ENCODE measurements at regions not wholly inside any gene's neighbourhood (a gene's known extent, or its start where the extent isn't known, plus 50 kb on each side); places are given as distances from the start of the nearest gene placed in this dataset.

DNA sequence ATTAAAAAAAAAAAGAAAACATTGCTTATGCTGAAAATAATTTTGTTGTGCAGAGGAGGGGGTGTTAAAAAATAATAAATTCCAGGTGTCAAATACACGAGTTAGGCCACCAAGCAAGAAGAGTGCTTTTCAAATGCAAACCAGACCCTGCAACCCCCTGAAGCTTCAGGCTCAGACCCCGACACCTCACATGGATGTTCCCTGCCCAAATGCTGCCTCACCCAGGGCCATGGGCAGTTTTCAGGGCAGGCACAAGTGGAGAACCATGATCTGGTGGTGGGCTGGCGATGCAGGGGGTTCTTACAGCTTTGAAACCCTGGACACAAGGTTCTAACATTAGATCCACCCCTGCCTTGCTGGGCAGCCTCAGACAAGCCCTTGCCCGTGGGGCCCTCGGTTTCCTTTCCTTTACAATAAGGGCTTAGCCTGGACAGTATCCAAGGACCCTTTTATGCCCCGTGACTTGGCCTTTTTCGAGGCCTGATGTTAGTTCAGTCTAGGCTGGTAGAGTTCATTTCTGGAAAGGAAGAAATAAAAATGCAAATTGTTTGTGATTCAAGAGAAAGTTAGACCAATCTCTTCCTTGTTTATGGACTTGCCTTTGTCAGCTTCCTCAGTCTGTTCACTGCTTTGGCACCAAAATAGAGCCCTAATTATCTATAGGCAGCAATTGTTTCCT lies 168.7 kb downstream of the DDX1 start:
- Histone ChIP-seq H3K27ac (ENCODE audit: low read depth in 1 of 3, low read length in 2 of 3) (no peak overlapping the region), H3K4me1 (ENCODE audit: control insufficient read depth in 3 of 3, insufficient read depth in 2 of 3, low read depth in 1 of 3, low read length in 2 of 3) (no peaks in the 10 kb centered on the region), H3K4me3 (ENCODE audit: low read depth in 1 of 3, low read length in 3 of 3) (no peak overlapping the region), H3K27me3 (ENCODE audit: control insufficient read depth in 3 of 3, insufficient read depth in 3 of 3, low read length in 3 of 3) (peaks cover 0 to 2% (median 0%) of the 10 kb centered on the region in 3 donors), H3K36me3 (ENCODE audit: control insufficient read depth in 3 of 3, insufficient read depth in 2 of 3, low read depth in 1 of 3, low read length in 3 of 3) (no peaks in the 10 kb centered on the region), H3K9me3 (ENCODE audit: control insufficient read depth in 2 of 2, insufficient read depth in 1 of 2, low read depth in 1 of 2, low read length in 1 of 2) (peaks cover 0 to 9% of the 10 kb centered on the region in 2 donors)
- WGBS, 3 donors: 65 to 70% (median 66%) methylated on average over 7 of the region's 7 CpGs
- FAIRE-seq (no peak), DNase-seq (no peak)

DNA sequence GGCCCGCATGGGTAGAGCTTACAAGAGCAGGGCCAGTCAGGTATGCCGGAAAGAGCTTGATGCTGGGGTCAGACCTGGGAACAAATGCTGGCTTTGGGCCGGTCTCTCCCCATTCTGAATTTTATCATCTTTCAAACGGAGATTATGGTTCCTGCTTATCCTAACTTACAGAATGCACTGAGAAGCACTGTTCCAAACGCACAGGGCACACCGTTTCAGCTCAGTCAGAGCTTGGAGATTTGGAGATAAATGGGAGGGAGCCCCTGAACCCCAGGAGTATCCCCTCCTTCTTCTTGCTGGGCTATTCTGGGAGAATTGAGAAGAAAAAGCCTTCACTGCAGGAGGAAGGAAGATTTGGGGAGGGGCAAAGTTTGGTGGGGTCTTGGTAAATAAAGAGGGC lies 169.4 kb downstream of the DDX1 start:
- 71 to 80% (median 77%) methylated on average over 6 of the region's 6 CpGs for WGBS, 3 donors
- FAIRE-seq: no peak
- H3K27me3 ChIP-seq (ENCODE audit: control insufficient read depth in 3 of 3, insufficient read depth in 3 of 3, low read length in 3 of 3): peaks cover 0 to 2% (median 0%) of the 10 kb centered on the region in 3 donors

DNA sequence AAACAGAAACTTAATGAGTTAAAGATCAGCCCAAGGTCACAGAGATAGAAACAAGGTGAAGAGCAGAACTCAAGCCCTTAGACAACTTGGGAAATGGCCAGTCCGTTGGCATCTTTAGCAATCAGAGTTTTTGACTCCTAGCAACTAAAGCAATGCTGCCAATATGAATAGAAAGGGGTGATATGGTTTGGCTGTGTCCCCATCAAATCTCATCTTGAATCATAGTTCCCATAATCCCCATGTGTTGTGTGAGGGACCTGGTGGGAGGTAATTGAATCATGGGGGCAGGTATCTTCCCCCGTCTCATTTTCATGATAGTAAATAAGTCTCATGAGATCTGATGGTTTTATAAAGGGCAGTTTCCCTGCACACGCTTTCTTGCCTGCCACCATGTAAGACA lies 170.2 kb downstream of the DDX1 start:
- DNase-seq (no peak), FAIRE-seq (no peak)
- no peaks in the 10 kb centered on the region for H3K4me1 ChIP-seq (ENCODE audit: control insufficient read depth in 3 of 3, insufficient read depth in 2 of 3, low read depth in 1 of 3, low read length in 2 of 3)
- WGBS, 3 donors: 61 to 75% (median 65%) methylated on average over 3 of the region's 3 CpGs
- H3K9me3 ChIP-seq (ENCODE audit: control insufficient read depth in 2 of 2, insufficient read depth in 1 of 2, low read depth in 1 of 2, low read length in 1 of 2): peaks cover 0 to 8% of the 10 kb centered on the region in 2 donors
- H3K27me3 ChIP-seq (ENCODE audit: control insufficient read depth in 3 of 3, insufficient read depth in 3 of 3, low read length in 3 of 3): peaks cover 0 to 2% (median 0%) of the 10 kb centered on the region in 3 donors
- H3K36me3 ChIP-seq (ENCODE audit: control insufficient read depth in 3 of 3, insufficient read depth in 2 of 3, low read depth in 1 of 3, low read length in 3 of 3): no peaks in the 10 kb centered on the region
- no peak overlapping the region for H3K27ac ChIP-seq (ENCODE audit: low read depth in 1 of 3, low read length in 2 of 3)
- no peak overlapping the region for H3K4me3 ChIP-seq (ENCODE audit: low read depth in 1 of 3, low read length in 3 of 3)

More for the DNA sequence above, 169.4 kb downstream of the DDX1 start:
- Histone ChIP-seq H3K36me3 (ENCODE audit: control insufficient read depth in 3 of 3, insufficient read depth in 2 of 3, low read depth in 1 of 3, low read length in 3 of 3) (no peaks in the 10 kb centered on the region), H3K4me3 (ENCODE audit: low read depth in 1 of 3, low read length in 3 of 3) (no peak overlapping the region), H3K4me1 (ENCODE audit: control insufficient read depth in 3 of 3, insufficient read depth in 2 of 3, low read depth in 1 of 3, low read length in 2 of 3) (no peaks in the 10 kb centered on the region), H3K9me3 (ENCODE audit: control insufficient read depth in 2 of 2, insufficient read depth in 1 of 2, low read depth in 1 of 2, low read length in 1 of 2) (peaks cover 0 to 8% of the 10 kb centered on the region in 2 donors), H3K27ac (ENCODE audit: low read depth in 1 of 3, low read length in 2 of 3) (no peak overlapping the region)
- DNase-seq: no peak

DNA sequence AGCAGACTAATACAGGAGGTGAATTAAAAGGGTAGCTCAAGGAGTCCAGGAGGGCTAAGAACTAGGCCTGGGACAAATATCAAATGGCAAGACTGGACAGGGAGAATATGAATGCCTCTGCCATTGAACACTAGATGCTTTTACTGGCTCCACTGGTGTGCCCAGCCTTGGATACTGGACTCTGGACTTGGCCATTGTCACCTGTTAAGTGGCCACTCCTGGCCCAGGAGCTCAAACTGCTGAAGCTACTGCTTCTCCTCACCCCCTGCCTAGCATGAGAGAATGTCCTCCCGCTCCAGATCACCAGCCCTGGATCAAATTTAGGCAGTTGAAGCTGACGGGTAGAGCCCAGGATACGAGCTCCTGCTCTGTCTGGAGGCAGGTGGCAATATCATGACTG lies 170.8 kb downstream of the DDX1 start:
- no peaks in the 10 kb centered on the region for H3K4me1 ChIP-seq (ENCODE audit: control insufficient read depth in 3 of 3, insufficient read depth in 2 of 3, low read depth in 1 of 3, low read length in 2 of 3)
- no peak for FAIRE-seq
- 76 to 91% (median 88%) methylated on average over 3 of the region's 3 CpGs for WGBS, 3 donors
- H3K27me3 ChIP-seq (ENCODE audit: control insufficient read depth in 3 of 3, insufficient read depth in 3 of 3, low read length in 3 of 3): peaks cover 0 to 2% (median 0%) of the 10 kb centered on the region in 3 donors
- no peak for DNase-seq
- H3K9me3 ChIP-seq (ENCODE audit: control insufficient read depth in 2 of 2, insufficient read depth in 1 of 2, low read depth in 1 of 2, low read length in 1 of 2): peaks cover 0 to 8% of the 10 kb centered on the region in 2 donors
- H3K36me3 ChIP-seq (ENCODE audit: control insufficient read depth in 3 of 3, insufficient read depth in 2 of 3, low read depth in 1 of 3, low read length in 3 of 3): no peaks in the 10 kb centered on the region
- no peak overlapping the region for H3K4me3 ChIP-seq (ENCODE audit: low read depth in 1 of 3, low read length in 3 of 3)
- no peak overlapping the region for H3K27ac ChIP-seq (ENCODE audit: low read depth in 1 of 3, low read length in 2 of 3)

DNA sequence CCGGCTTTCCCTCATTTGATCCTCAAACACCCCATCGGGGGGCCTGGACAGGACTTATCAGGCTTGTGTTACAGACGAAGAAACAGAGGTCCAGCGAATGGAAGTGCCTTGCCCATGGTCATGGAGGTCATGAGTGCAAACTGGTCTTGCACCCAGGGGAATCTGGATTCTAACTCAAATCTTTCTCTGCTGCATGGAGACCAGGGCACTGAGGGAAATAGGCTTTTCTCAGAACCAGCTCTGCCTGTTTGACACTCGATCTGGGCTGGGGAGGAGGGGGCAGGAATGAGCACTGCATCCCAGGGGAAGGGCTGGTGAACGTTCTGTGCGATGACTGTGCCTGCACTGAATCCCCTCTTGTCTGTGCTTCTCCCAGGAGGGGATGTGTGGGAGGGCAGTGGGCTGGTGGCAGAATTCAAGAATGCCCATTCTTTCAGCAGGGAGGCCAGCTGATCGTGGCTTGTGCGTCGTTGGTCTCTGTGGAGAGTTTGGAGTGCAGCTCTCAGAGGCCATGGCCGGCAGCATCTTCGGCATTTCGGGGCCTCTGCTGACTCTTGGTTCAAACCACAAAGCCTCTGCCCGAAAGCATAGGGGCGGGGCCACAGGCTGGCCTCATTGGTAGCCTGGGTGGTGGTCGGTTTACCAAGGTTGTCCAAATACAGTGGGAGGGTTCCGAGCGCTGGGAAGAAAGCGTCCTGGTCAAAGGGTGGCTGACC lies 171.6 kb downstream of the DDX1 start:
- FAIRE-seq (no peak), DNase-seq (no peak)
- peaks cover 0 to 2% (median 0%) of the 10 kb centered on the region in 3 donors for H3K27me3 ChIP-seq (ENCODE audit: control insufficient read depth in 3 of 3, insufficient read depth in 3 of 3, low read length in 3 of 3)
- peaks cover 0 to 8% of the 10 kb centered on the region in 2 donors for H3K9me3 ChIP-seq (ENCODE audit: control insufficient read depth in 2 of 2, insufficient read depth in 1 of 2, low read depth in 1 of 2, low read length in 1 of 2)
- no peak overlapping the region for H3K4me3 ChIP-seq (ENCODE audit: low read depth in 1 of 3, low read length in 3 of 3)
- no peaks in the 10 kb centered on the region for H3K4me1 ChIP-seq (ENCODE audit: control insufficient read depth in 3 of 3, insufficient read depth in 2 of 3, low read depth in 1 of 3, low read length in 2 of 3)
- no peak overlapping the region for H3K27ac ChIP-seq (ENCODE audit: low read depth in 1 of 3, low read length in 2 of 3)
- H3K36me3 ChIP-seq (ENCODE audit: control insufficient read depth in 3 of 3, insufficient read depth in 2 of 3, low read depth in 1 of 3, low read length in 3 of 3): no peaks in the 10 kb centered on the region
- WGBS, 3 donors: 88 to 91% (median 89%) methylated on average over 19 of the region's 19 CpGs

DNA sequence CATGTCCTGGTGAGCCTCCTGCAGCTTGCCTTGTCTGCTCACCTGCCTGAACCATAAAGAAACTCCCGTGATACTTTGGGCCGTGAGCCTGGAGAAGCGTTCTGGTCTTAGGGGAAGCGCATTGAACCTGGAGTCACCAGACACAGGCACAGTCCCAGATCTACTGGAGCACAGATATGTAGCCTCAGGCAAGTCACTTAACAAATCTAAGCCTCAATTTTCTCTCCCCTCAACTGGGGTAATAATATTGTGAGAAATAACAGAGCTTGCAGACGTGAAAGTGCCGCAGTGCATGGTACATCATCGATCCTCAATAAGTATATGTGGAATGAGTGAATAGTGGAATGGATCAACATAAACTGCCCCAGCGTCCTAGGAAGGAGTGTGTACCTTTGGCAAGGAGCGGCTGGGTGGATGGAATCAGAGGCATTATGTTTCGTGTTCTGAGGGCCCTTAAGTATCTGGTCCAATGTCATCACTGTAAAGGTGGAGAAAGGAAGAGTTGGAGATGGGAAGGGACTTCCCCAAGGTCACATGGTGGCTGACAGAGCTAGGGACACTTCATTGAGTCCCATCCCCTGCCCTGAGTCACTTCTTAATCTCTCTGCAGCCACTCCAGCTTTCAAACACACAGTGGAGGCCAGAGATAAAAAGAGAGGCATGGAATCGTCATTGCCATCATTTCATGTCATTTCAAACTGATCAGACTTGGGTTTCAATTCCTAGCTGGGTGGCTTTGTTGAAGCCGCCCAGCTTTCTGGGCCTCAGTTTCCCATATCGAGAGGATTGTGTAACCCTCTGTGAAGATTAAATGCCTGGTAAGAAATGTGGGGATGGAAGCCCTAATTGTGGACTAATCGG lies 172.4 kb downstream of the DDX1 start:
- Histone ChIP-seq H3K36me3 (ENCODE audit: control insufficient read depth in 3 of 3, insufficient read depth in 2 of 3, low read depth in 1 of 3, low read length in 3 of 3) (no peaks in the 10 kb centered on the region), H3K27ac (ENCODE audit: low read depth in 1 of 3, low read length in 2 of 3) (no peak overlapping the region), H3K9me3 (ENCODE audit: control insufficient read depth in 2 of 2, insufficient read depth in 1 of 2, low read depth in 1 of 2, low read length in 1 of 2) (peaks cover 0 to 2% of the 10 kb centered on the region in 2 donors), H3K27me3 (ENCODE audit: control insufficient read depth in 3 of 3, insufficient read depth in 3 of 3, low read length in 3 of 3) (peaks cover 0 to 2% (median 0%) of the 10 kb centered on the region in 3 donors), H3K4me1 (ENCODE audit: control insufficient read depth in 3 of 3, insufficient read depth in 2 of 3, low read depth in 1 of 3, low read length in 2 of 3) (no peaks in the 10 kb centered on the region), H3K4me3 (ENCODE audit: low read depth in 1 of 3, low read length in 3 of 3) (no peak overlapping the region)
- no peak for DNase-seq
- FAIRE-seq: no peak
- WGBS, 3 donors: 89 to 93% (median 90%) methylated on average over 14 of the region's 14 CpGs

DNA sequence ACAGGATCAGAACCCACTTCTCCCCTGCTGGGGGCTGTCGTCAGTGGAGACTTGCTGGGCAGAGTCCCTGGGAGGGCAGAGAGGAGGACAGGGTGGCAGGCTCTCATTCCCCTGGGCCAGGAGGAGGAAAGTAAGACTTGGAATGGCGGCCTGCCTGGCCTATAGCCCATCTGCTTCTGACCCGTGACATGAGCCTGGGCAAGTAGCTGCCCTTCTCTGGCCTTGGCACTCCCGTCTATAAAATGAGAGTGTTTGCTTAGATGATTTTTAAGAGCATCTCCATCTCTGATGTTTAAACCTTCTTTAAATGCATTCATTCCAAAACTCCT lies 173.0 kb downstream of the DDX1 start:
- no peaks in the 10 kb centered on the region for H3K4me1 ChIP-seq (ENCODE audit: control insufficient read depth in 3 of 3, insufficient read depth in 2 of 3, low read depth in 1 of 3, low read length in 2 of 3)
- H3K27me3 ChIP-seq (ENCODE audit: control insufficient read depth in 3 of 3, insufficient read depth in 3 of 3, low read length in 3 of 3): peaks cover 0 to 2% (median 0%) of the 10 kb centered on the region in 3 donors
- FAIRE-seq (no peak), DNase-seq (no peak)
- H3K36me3 ChIP-seq (ENCODE audit: control insufficient read depth in 3 of 3, insufficient read depth in 2 of 3, low read depth in 1 of 3, low read length in 3 of 3): no peaks in the 10 kb centered on the region
- whole genome bisulfite sequencing, 3 donors: 76 to 89% (median 86%) methylated on average over 4 of the region's 4 CpGs
- H3K27ac ChIP-seq (ENCODE audit: low read depth in 1 of 3, low read length in 2 of 3): no peak overlapping the region
- H3K4me3 ChIP-seq (ENCODE audit: low read depth in 1 of 3, low read length in 3 of 3): no peak overlapping the region
- peaks cover 0 to 2% of the 10 kb centered on the region in 2 donors for H3K9me3 ChIP-seq (ENCODE audit: control insufficient read depth in 2 of 2, insufficient read depth in 1 of 2, low read depth in 1 of 2, low read length in 1 of 2)

DNA sequence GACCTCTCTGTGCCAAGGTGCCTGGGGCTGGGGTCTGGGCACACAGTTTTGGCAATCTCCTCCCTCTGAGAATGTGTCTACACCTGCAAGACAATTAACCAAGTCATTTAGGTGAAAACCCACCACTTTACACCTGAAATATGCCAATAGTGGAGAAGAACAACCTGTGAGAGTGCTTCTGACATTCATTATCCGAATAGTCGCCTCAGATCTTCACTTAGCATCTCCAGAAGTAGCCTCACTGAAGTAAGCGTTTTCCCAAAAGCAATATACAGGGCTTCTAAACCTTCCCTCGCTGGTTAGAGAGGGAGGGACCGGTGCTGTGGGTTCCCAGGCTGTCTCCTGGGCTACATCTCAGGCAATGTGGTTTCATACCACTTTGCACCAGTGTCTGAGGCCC lies 173.5 kb downstream of the DDX1 start:
- Histone ChIP-seq H3K27me3 (ENCODE audit: control insufficient read depth in 3 of 3, insufficient read depth in 3 of 3, low read length in 3 of 3) (peaks cover 0 to 2% (median 0%) of the 10 kb centered on the region in 3 donors), H3K9me3 (ENCODE audit: control insufficient read depth in 2 of 2, insufficient read depth in 1 of 2, low read depth in 1 of 2, low read length in 1 of 2) (peaks cover 0 to 2% of the 10 kb centered on the region in 2 donors), H3K4me1 (ENCODE audit: control insufficient read depth in 3 of 3, insufficient read depth in 2 of 3, low read depth in 1 of 3, low read length in 2 of 3) (no peaks in the 10 kb centered on the region), H3K36me3 (ENCODE audit: control insufficient read depth in 3 of 3, insufficient read depth in 2 of 3, low read depth in 1 of 3, low read length in 3 of 3) (no peaks in the 10 kb centered on the region), H3K27ac (ENCODE audit: low read depth in 1 of 3, low read length in 2 of 3) (no peak overlapping the region), H3K4me3 (ENCODE audit: low read depth in 1 of 3, low read length in 3 of 3) (no peak overlapping the region)
- no peak for DNase-seq
- no peak for FAIRE-seq
- 85 to 90% (median 89%) methylated on average over 5 of the region's 5 CpGs for WGBS, 3 donors

Data from small intestine (tissue), 7 donors.